ENCODE measurements at regions not wholly inside any gene's neighbourhood (a gene's known extent, or its start where the extent isn't known, plus 50 kb on each side); places are given as distances from the start of the nearest gene placed in this dataset.

DNA sequence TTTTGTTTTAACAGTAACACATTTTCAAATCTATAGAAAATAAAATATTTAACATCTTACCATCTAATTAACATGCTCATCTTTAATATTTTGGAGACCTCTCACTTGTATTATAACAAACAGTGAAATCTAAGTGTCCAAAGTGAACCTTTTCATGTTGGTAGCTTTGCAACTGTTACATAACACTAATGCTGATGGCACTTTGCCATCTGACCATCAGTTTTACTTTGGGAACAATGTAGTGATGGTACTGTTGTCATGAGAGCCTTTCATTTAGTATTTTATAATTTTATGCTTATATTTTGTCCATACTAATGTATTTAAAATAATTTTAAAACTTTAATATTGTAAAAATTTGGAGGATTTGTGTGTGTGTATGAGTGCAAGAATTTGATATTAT lies 1017.0 kb upstream of the KCND2 start:
- Mint-ChIP-seq H3K4me3 (no peak overlapping the region), H3K4me1 (no peaks in the 10 kb centered on the region), H3K9me3 (no peaks in the 10 kb centered on the region), H3K27ac (no peak overlapping the region), H3K27me3 (ENCODE audit: insufficient read depth, low read depth, poor library complexity) (no peaks in the 10 kb centered on the region), H3K36me3 (ENCODE audit: low read depth) (no peaks in the 10 kb centered on the region)
- DNase-seq (ENCODE audit: low spot score) (no peak), ATAC-seq (no peak)
- H4K20me1 ChIP-seq (replicated peaks; ENCODE audit: insufficient read depth) = no peaks in the 10 kb centered on the region
- no peak overlapping the region for H3K27ac ChIP-seq (ENCODE audit: low read depth)
- H3K27me3 ChIP-seq (ENCODE audit: insufficient read depth) = no peaks in the 10 kb centered on the region
- H3K79me2 ChIP-seq (replicated peaks; ENCODE audit: insufficient read depth) = no peaks in the 10 kb centered on the region
- no peaks in the 10 kb centered on the region for H3K4me1 ChIP-seq (ENCODE audit: insufficient read depth)
- no peak overlapping the region for H3K4me2 ChIP-seq
- H3K36me3 ChIP-seq (ENCODE audit: insufficient read depth) = no peaks in the 10 kb centered on the region
- H3F3A ChIP-seq (replicated peaks; ENCODE audit: low read depth) = no peaks in the 10 kb centered on the region
- no peak overlapping the region for H3K4me3 ChIP-seq
- no peak for TF ChIP-seq ZNF114 (CRISPR knock-in tag; IDR thresholded peaks at IDR 0.05)
- TF ChIP-seq ZNF331 (CRISPR knock-in tag; IDR thresholded peaks at IDR 0.05; ENCODE audit: low read depth) = no peak
- no peak for TF ChIP-seq NANOG (IDR thresholded peaks at IDR 0.05; ENCODE audit: borderline replicate concordance)
- no peak for TF ChIP-seq CTCF (conservative IDR thresholded peaks at IDR 0.05; ENCODE audit: low read depth in 2 of 2)
- TF ChIP-seq CREB1 (CRISPR knock-in tag; IDR thresholded peaks at IDR 0.05; ENCODE audit: low read depth) = no peak
- no peak for TF ChIP-seq POLR2AphosphoS5 (IDR thresholded peaks at IDR 0.05; ENCODE audit: low read depth)
- TF ChIP-seq, protein P1, sequence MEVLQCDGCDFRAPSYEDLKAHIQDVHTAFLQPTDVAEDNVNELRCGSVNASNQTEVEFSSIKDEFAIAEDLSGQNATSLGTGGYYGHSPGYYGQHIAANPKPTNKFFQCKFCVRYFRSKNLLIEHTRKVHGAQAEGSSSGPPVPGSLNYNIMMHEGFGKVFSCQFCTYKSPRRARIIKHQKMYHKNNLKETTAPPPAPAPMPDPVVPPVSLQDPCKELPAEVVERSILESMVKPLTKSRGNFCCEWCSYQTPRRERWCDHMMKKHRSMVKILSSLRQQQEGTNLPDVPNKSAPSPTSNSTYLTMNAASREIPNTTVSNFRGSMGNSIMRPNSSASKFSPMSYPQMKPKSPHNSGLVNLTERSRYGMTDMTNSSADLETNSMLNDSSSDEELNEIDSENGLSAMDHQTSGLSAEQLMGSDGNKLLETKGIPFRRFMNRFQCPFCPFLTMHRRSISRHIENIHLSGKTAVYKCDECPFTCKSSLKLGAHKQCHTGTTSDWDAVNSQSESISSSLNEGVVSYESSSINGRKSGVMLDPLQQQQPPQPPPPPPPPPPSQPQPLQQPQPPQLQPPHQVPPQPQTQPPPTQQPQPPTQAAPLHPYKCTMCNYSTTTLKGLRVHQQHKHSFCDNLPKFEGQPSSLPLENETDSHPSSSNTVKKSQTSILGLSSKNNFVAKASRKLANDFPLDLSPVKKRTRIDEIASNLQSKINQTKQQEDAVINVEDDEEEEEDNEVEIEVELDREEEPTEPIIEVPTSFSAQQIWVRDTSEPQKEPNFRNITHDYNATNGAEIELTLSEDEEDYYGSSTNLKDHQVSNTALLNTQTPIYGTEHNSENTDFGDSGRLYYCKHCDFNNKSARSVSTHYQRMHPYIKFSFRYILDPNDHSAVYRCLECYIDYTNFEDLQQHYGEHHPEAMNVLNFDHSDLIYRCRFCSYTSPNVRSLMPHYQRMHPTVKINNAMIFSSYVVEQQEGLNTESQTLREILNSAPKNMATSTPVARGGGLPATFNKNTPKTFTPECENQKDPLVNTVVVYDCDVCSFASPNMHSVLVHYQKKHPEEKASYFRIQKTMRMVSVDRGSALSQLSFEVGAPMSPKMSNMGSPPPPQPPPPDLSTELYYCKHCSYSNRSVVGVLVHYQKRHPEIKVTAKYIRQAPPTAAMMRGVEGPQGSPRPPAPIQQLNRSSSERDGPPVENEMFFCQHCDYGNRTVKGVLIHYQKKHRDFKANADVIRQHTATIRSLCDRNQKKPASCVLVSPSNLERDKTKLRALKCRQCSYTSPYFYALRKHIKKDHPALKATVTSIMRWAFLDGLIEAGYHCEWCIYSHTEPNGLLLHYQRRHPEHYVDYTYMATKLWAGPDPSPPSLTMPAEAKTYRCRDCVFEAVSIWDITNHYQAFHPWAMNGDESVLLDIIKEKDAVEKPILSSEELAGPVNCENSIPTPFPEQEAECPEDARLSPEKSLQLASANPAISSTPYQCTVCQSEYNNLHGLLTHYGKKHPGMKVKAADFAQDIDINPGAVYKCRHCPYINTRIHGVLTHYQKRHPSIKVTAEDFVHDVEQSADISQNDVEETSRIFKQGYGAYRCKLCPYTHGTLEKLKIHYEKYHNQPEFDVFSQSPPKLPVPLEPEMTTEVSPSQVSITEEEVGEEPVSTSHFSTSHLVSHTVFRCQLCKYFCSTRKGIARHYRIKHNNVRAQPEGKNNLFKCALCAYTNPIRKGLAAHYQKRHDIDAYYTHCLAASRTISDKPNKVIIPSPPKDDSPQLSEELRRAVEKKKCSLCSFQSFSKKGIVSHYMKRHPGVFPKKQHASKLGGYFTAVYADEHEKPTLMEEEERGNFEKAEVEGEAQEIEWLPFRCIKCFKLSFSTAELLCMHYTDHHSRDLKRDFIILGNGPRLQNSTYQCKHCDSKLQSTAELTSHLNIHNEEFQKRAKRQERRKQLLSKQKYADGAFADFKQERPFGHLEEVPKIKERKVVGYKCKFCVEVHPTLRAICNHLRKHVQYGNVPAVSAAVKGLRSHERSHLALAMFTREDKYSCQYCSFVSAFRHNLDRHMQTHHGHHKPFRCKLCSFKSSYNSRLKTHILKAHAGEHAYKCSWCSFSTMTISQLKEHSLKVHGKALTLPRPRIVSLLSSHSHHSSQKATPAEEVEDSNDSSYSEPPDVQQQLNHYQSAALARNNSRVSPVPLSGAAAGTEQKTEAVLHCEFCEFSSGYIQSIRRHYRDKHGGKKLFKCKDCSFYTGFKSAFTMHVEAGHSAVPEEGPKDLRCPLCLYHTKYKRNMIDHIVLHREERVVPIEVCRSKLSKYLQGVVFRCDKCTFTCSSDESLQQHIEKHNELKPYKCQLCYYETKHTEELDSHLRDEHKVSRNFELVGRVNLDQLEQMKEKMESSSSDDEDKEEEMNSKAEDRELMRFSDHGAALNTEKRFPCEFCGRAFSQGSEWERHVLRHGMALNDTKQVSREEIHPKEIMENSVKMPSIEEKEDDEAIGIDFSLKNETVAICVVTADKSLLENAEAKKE (CRISPR knock-in tag; IDR thresholded peaks at IDR 0.05) = no peak
- no peak for TF ChIP-seq EZH2phosphoT487 (IDR thresholded peaks at IDR 0.05; ENCODE audit: unreplicated experiment)
- TF ChIP-seq STAT1 (IDR thresholded peaks at IDR 0.05; ENCODE audit: unreplicated experiment) = no peak
- H3K9me2 ChIP-seq (ENCODE audit: insufficient read depth) = no peaks in the 10 kb centered on the region; the same call in 1 of the 2 replicates
- H2AFZ ChIP-seq = no peak overlapping the region

Measured in GM23338 (cell line).